Dendritic cell treated with granulocyte-macrophage colony-stimulating factor and Interleukin-4, amounts not matched to agents 40 ng/mL and 50 ng/mL, for 4 days (primary cell): ENCODE measurements at regions not wholly inside any gene's neighbourhood (a gene's known extent, or its start where the extent isn't known, plus 50 kb on each side); places are given as distances from the start of the nearest gene placed in this dataset.
"Not testable (repeated sequence)": the region's sequence is repeated elsewhere in the genome, so short reads cannot be mapped to it uniquely, and the experiment has no call there.

Experiments
- H3K27ac Mint-ChIP-seq: one replicate; pipeline ENCODE4 v1.8.0; 2022; ENCODE audit warnings: mild to moderate bottlenecking, mixed read lengths
- H3K27me3 Mint-ChIP-seq: one replicate; pipeline ENCODE4 v1.8.0; 2022; ENCODE audit warnings: mild to moderate bottlenecking, mixed read lengths
- H3K36me3 Mint-ChIP-seq: one replicate; pipeline ENCODE4 v1.8.0; 2022; ENCODE audit warnings: low read depth, mixed read lengths
- H3K4me1 Mint-ChIP-seq: one replicate; pipeline ENCODE4 v1.8.0; 2022; ENCODE audit warnings: low read depth, mixed read lengths
- H3K4me3 Mint-ChIP-seq: one replicate; pipeline ENCODE4 v1.8.0; 2022; ENCODE audit warnings: mild to moderate bottlenecking, moderate library complexity, mixed read lengths
- H3K9me3 Mint-ChIP-seq: one replicate; pipeline ENCODE4 v1.8.0; 2022; ENCODE audit warnings: mixed read lengths
- intact Hi-C: fragments of 100-400 bp; cut with micrococcal nuclease; formaldehyde crosslinking; loops from one replicate; pipeline ENCODE4 v1.15.0; 2022

DNA sequence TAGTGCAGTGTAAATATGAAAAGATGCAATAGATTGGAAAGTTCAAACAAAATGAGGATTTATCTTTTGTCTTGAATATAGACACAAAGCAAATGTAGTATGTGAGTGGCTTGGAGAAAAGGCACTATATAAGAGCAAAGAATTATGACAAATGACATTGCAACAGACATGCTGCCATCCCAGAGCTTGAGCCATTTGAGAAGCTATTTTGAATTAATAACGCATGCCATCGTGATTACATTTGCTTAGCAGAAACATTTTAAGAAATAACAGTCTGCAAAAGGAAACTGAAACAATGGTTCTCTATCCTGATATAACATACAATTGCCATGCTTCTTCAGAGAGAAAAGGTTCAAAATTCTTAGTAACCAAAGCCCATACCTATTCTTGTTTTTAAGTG is 677.1 kb downstream of the ZEB2 start:
- H3K9me3 Mint-ChIP-seq, result no peaks in the 10 kb centered on the region
- no peaks in the 10 kb centered on the region for H3K36me3 Mint-ChIP-seq
- H3K4me1 Mint-ChIP-seq, result no peaks in the 10 kb centered on the region
- H3K27ac Mint-ChIP-seq, result no peak overlapping the region
- no peaks in the 10 kb centered on the region for H3K27me3 Mint-ChIP-seq
- intact Hi-C loops, result no loop called here
- H3K4me3 Mint-ChIP-seq, result no peak overlapping the region

DNA sequence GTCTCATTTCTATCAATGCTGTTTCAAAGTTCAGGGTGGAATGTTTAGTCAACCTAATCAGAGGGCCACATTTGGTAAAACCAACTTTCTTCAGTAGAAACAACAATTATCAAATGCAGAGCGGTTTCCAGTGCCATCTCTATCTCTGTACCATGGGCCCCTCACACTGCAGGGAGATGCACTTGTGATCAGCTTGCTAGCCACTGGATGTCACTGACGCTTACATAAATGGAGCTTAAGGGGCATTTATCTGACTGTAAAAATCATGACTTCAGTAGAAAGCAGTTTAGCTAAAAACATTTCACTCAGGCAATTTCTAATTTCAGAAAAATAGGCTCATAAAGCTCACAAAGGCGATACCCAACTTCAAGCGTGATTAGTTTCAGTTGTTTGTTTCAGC is 678.0 kb downstream of the ZEB2 start:
- H3K9me3 Mint-ChIP-seq, result no peaks in the 10 kb centered on the region
- H3K27ac Mint-ChIP-seq, result no peak overlapping the region
- no peak overlapping the region for H3K4me3 Mint-ChIP-seq
- no peaks in the 10 kb centered on the region for H3K36me3 Mint-ChIP-seq
- H3K4me1 Mint-ChIP-seq, result no peaks in the 10 kb centered on the region
- intact Hi-C loops, result no loop called here
- H3K27me3 Mint-ChIP-seq, result no peaks in the 10 kb centered on the region

DNA sequence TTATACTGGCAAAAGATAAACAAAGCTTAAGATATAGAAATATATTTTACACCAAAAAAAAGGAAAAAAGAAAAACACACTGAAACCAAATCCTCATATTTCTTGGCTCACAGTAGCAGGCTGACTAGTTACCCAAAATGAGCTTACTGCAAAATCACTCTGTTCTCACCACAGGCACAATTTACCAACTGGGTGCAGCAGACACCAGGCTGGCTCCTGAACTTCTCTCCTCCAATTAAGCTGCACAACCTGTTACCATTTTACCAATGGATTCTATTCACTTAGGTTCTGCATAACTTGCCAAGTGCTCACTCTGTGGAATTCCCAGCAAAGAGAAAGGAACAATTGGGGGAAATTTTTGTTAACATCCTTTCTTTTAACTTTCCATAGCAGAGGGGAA is 679.3 kb downstream of the ZEB2 start:
- no peaks in the 10 kb centered on the region for H3K4me1 Mint-ChIP-seq
- H3K27me3 Mint-ChIP-seq, result no peaks in the 10 kb centered on the region
- H3K27ac Mint-ChIP-seq, result no peak overlapping the region
- H3K36me3 Mint-ChIP-seq, result no peaks in the 10 kb centered on the region
- intact Hi-C loops, result no loop called here
- H3K9me3 Mint-ChIP-seq, result no peaks in the 10 kb centered on the region
- H3K4me3 Mint-ChIP-seq, result no peak overlapping the region

DNA sequence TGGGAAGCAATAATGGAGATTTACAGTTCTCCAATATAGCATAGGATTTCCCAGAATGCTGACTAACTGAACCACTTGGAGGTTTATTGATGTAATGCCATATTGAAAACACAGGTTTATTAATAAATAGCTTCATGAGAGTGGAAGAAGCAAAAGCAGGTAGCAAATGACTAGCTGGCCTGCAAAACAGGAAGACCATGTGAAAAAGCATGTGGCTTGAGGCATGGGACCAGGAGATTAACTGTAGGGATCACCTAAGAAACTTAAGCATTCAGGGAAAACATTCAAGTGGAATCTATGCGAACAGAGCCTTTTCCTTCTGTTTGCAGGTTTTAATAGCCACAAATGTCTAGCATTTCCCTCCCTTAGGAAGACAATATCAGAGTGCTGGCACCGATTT is 679.7 kb downstream of the ZEB2 start:
- no peaks in the 10 kb centered on the region for H3K27me3 Mint-ChIP-seq
- no peaks in the 10 kb centered on the region for H3K9me3 Mint-ChIP-seq
- H3K27ac Mint-ChIP-seq, result no peak overlapping the region
- no peaks in the 10 kb centered on the region for H3K36me3 Mint-ChIP-seq
- no peak overlapping the region for H3K4me3 Mint-ChIP-seq
- intact Hi-C loops, result no loop called here
- H3K4me1 Mint-ChIP-seq, result no peaks in the 10 kb centered on the region

DNA sequence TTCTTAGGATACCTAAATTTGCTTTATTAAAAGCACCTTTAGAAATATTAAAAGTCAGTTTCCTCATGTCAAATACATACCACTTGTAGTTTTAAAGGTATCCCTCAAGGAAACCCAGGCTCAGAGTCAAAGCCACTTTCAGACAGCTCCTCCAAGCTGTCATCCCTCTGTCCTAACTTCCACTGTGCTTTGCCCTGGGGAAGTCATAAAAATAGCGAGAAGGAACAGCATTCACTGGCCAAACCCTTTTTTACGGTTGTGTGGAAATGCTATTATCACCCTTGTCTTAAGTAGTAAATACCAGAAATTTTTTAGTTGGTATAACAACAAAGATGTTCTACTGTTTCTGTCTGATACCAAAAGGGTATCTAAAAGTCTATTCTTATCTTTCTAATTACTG is 680.5 kb downstream of the ZEB2 start:
- H3K4me3 Mint-ChIP-seq, result no peak overlapping the region
- no peak overlapping the region for H3K27ac Mint-ChIP-seq
- intact Hi-C loops, result no loop called here
- no peaks in the 10 kb centered on the region for H3K27me3 Mint-ChIP-seq
- H3K4me1 Mint-ChIP-seq, result no peaks in the 10 kb centered on the region
- no peaks in the 10 kb centered on the region for H3K9me3 Mint-ChIP-seq
- no peaks in the 10 kb centered on the region for H3K36me3 Mint-ChIP-seq

DNA sequence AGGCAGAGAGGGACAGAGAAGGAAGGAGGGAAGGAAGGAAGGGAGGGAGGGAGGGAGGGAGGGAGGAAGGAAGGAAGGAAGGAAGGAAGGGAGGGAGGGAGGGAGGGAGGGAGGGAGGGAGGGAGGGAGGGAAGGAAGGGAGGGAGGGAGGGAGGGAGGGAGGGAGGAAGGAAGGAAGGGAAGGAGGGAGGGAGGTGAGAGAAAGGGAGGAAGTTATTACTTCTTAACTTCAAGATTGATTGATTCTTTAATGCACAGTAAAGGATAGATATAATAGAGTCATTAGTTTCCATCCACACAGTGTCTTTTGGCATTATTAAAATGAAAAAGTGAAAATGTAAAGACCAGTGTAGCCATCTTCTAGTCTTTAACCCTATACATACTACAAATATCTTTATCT is 682.9 kb downstream of the ZEB2 start:
- H3K27me3 Mint-ChIP-seq, intact Hi-C loops, H3K36me3 Mint-ChIP-seq, H3K4me3 Mint-ChIP-seq, H3K27ac Mint-ChIP-seq, H3K9me3 Mint-ChIP-seq, H3K4me1 Mint-ChIP-seq: not testable (repeated sequence)

DNA sequence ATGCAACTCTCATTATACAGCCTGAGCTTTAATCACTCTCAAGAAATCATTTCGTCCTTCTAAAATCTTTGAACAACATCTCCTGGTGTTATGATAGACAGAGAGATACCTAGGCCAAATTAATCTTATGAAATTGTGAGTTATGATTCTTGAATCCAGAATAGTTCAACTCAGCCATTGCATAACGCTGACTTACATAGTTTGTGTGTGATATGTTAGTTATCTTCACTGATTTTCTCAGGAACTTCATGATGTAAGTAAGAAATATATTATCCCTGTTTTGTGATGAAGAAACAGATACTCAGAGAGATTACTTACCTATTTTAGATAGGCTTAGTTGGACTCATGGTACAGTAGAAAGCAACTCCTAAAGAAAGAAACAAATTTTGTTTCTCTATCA is 684.4 kb downstream of the ZEB2 start:
- H3K9me3 Mint-ChIP-seq, result no peaks in the 10 kb centered on the region
- intact Hi-C loops, result no loop called here
- no peaks in the 10 kb centered on the region for H3K36me3 Mint-ChIP-seq
- H3K4me1 Mint-ChIP-seq, result no peaks in the 10 kb centered on the region
- no peaks in the 10 kb centered on the region for H3K27me3 Mint-ChIP-seq
- H3K4me3 Mint-ChIP-seq, result no peak overlapping the region
- H3K27ac Mint-ChIP-seq, result no peak overlapping the region

DNA sequence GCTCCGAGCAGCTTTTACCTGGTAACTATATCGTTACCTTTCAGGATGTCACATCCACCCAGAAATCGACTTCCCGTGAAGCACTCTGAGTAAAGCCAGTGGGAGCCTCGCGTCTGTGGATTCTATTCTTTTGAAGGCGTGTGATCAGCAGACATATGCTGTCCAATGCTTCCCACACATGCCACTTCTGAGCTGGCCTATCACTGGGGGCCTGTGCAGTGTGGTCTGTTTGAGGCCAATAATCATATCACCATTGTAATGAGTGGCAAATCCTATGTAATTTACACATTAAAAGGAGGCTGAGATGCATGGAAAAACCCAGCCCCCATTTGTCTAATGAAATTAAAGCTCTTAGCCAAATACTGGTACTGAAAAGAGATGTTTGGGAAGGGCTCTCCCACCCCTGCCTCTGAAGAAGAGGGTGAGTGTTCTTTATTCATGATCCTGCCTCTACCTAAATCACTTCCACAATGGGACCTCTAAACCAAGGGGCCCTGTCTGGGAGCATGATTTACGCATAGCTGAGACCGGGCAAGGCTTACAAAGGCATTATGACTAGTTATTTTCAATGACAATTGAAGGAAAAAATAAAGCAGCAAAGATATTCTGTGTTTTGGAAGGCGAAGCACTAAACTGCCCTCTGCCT is 686.8 kb downstream of the ZEB2 start:
- Mint-ChIP-seq H3K36me3 (no peaks in the 10 kb centered on the region), H3K4me1 (no peaks in the 10 kb centered on the region)
- intact Hi-C loops, result no loop called here

DNA sequence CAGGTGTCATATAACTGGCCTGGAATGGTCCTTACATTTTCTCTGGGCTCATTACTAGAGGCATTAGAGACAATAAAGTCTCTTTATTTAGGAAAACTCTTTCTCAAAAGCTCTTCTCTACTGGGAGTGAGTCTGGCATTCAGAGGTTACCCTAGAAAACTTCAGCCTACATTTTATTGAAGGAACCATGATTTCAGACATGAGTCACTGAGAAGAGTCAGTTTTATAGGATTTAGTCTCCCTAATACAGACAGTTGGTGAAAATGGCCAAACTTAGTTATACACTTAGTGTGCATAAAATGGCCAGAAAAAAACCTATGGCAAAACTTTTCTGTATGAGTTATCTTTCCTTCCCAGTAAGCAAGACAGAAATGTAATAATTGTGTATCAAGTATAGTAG is 689.4 kb downstream of the ZEB2 start:
- Mint-ChIP-seq H3K27ac (no peak overlapping the region), H3K4me1 (no peaks in the 10 kb centered on the region), H3K9me3 (no peaks in the 10 kb centered on the region), H3K4me3 (no peak overlapping the region), H3K36me3 (no peaks in the 10 kb centered on the region), H3K27me3 (no peaks in the 10 kb centered on the region)
- intact Hi-C loops, result no loop called here

More for the DNA sequence above, 686.8 kb downstream of the ZEB2 start:
- no peaks in the 10 kb centered on the region for H3K27me3 Mint-ChIP-seq
- no peak overlapping the region for H3K27ac Mint-ChIP-seq
- H3K4me3 Mint-ChIP-seq, result no peak overlapping the region
- no peaks in the 10 kb centered on the region for H3K9me3 Mint-ChIP-seq

DNA sequence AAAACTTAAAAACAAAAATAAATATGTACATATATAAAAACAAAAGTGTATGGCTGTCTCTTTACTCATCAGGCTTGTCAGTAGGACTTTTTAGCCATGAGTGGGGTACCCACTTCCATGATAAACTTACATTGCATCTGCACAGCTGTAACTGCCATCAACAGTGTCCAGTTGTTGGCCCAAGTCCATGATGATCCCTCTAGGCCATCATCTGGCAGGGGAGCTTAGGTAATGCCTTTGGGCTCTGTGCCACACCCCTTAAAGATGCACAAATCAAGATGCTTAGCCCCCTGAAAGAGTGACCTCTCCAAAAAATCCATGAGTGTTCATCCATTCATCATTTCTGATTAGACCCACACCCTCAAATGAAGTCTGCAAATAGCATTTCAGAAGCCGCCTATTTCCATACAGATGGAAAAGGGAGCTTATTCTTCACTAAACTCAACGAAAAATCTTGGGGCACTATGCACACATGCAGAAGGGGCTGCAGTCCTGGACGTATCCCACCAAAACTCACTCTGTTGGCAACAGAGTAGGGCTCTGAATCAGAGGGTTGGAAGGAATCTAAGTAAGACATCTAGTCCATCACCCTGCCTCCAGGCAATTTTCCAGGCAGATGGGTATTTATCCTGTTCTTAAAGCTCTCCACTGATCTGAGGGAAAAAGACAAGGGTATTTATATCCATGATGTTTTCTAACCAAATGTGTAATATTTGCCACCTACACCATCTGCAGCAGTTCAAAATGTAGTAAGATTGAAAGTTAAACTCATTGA is 691.0 kb downstream of the ZEB2 start:
- intact Hi-C loops, result no loop called here
- no peaks in the 10 kb centered on the region for H3K36me3 Mint-ChIP-seq
- no peak overlapping the region for H3K4me3 Mint-ChIP-seq

DNA sequence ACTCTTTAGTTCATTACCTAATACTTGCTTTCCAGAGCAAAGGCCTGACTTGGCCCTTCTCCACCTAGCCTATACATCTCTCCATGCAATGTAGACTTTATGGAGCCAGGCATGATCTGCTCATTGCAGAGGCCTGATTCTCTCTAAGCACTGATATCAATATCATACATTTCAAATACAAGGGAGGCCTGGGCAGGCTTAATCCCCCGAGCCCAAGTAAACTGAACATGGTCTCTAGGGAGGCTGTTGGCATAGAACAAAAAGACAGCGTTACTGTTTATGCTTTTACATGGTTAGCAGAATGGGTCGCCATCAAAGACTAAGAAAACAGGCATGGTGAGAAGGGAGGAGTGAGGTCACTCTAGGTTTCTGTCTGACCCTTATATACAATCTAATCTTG is 695.1 kb downstream of the ZEB2 start:
- no peaks in the 10 kb centered on the region for H3K4me1 Mint-ChIP-seq
- H3K27ac Mint-ChIP-seq, result no peak overlapping the region
- H3K9me3 Mint-ChIP-seq, result no peaks in the 10 kb centered on the region
- H3K27me3 Mint-ChIP-seq, result no peaks in the 10 kb centered on the region
- intact Hi-C loops, result no loop called here
- H3K36me3 Mint-ChIP-seq, result no peaks in the 10 kb centered on the region
- no peak overlapping the region for H3K4me3 Mint-ChIP-seq

More for the DNA sequence above, 691.0 kb downstream of the ZEB2 start:
- Mint-ChIP-seq H3K27me3 (no peaks in the 10 kb centered on the region), H3K27ac (no peak overlapping the region), H3K9me3 (no peaks in the 10 kb centered on the region), H3K4me1 (no peaks in the 10 kb centered on the region)

DNA sequence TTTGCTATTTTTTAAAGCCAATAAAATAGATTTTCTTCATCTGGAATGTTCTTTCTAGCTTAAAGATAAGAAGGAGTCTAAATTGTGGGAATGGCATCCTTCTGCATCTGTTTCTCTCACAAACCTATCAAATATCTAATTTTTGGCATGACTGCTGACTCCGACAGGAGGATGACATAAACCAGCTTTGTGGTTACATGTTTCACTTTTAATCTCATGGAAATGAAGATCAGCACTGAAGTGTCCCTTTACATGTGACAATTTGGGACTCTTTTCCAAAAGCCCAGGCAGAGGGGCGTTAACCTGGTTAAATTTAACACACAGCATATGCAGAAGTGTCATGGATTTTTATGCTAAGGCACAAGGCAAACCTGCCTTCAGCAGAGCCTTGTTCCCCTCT is 694.7 kb downstream of the ARHGAP15 start:
- Mint-ChIP-seq H3K4me1 (no peaks in the 10 kb centered on the region), H3K36me3 (no peaks in the 10 kb centered on the region), H3K9me3 (no peaks in the 10 kb centered on the region), H3K4me3 (no peak overlapping the region), H3K27me3 (no peaks in the 10 kb centered on the region), H3K27ac (no peak overlapping the region)
- intact Hi-C loops, result no loop called here

DNA sequence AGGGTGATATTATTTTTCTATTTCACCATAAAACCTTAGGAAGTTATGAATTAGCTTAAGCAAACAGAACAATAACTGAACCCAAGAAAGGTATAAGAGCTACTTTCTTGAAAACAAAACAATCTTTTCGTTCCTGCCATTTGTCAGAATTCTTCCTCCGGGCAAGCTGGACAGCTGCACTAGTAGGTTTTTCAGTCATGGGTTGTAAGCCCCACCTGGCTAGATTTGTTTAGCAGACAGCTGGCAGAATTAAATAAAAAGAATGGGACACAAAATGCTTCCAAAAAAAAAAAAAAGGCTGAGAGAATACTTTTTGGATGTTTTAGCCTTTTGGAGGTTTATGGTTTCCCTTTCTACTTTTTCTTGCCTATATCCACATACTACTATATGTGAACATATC is 694.1 kb downstream of the ARHGAP15 start:
- Mint-ChIP-seq H3K27me3 (no peaks in the 10 kb centered on the region), H3K4me3 (no peak overlapping the region), H3K4me1 (no peaks in the 10 kb centered on the region), H3K27ac (no peak overlapping the region), H3K36me3 (no peaks in the 10 kb centered on the region), H3K9me3 (no peaks in the 10 kb centered on the region)
- intact Hi-C loops, result no loop called here

DNA sequence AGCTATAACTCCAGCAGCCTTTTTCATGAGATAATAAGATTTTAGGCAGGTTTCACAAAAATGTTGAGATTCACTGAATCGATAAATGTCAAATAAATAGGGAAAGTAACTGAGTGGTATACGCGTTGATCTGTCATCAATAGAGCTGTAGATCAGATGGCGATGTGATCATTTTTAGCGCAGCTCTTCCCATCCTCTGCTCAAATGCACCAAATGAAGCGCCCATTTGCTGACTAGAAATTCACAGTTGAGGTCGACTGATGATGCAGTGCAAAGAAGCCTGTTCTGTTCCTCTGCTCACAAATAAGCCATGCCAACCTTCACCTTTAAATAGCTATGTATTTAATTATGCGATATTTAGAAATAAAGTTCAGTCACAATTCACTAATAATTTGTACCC is 693.5 kb downstream of the ARHGAP15 start:
- no peak overlapping the region for H3K4me3 Mint-ChIP-seq
- H3K9me3 Mint-ChIP-seq, result no peaks in the 10 kb centered on the region
- H3K27ac Mint-ChIP-seq, result no peak overlapping the region
- H3K27me3 Mint-ChIP-seq, result no peaks in the 10 kb centered on the region
- H3K36me3 Mint-ChIP-seq, result no peaks in the 10 kb centered on the region
- no peaks in the 10 kb centered on the region for H3K4me1 Mint-ChIP-seq
- intact Hi-C loops, result no loop called here

DNA sequence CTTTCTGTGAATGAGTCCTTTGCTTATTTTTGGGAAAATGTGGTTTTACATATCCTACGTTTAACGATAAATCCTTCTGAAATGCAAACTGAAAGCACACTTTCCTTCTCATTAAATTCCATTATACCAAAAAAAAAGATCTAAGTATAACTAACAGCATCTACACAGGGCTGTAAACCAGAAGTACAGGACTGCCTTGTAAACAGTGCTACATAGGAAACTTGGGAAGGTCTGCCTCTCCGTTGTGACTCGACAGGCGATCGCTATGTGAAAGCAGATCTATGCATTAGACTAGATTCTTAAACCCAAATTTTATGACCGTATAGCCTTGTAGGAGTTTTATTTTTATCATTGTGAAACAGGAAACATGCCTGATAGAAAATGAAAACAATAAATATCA is 690.5 kb downstream of the ARHGAP15 start:
- no peaks in the 10 kb centered on the region for H3K9me3 Mint-ChIP-seq
- no peaks in the 10 kb centered on the region for H3K27me3 Mint-ChIP-seq
- no peaks in the 10 kb centered on the region for H3K36me3 Mint-ChIP-seq

More for the DNA sequence above, 690.5 kb downstream of the ARHGAP15 start:
- Mint-ChIP-seq H3K4me1 (no peaks in the 10 kb centered on the region), H3K4me3 (no peak overlapping the region), H3K27ac (no peak overlapping the region)
- intact Hi-C loops, result no loop called here
